ENCODE measurements at regions not wholly inside any gene's neighbourhood (a gene's known extent, or its start where the extent isn't known, plus 50 kb on each side); places are given as distances from the start of the nearest gene placed in this dataset.
A peak's percentile ranks its signal among the peaks of the same experiment; 100 is the strongest.
"Not testable (repeated sequence)": the region's sequence is repeated elsewhere in the genome, so short reads cannot be mapped to it uniquely, and the experiment has no call there.

DNA sequence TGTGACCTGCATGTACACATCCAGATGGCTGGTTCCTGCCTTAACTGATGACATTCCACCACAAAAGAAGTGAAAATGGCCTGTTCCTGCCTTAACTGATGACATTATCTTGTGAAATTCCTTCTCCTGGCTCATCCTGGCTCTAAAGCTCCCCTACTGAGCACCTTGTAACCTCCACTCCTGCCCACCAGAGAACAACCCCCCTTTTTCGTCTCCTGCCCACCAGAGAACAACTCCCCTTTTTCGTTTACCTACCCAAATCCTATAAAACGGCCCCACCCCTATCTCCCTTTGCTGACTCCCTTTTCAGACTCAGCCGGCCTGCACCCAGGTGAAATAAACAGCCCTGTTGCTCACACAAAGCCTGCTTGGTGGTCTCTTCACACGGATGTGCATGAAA is 212.2 kb downstream of the KITLG start:
- not testable (repeated sequence) for DNase-seq (ENCODE audit: low read depth)

DNA sequence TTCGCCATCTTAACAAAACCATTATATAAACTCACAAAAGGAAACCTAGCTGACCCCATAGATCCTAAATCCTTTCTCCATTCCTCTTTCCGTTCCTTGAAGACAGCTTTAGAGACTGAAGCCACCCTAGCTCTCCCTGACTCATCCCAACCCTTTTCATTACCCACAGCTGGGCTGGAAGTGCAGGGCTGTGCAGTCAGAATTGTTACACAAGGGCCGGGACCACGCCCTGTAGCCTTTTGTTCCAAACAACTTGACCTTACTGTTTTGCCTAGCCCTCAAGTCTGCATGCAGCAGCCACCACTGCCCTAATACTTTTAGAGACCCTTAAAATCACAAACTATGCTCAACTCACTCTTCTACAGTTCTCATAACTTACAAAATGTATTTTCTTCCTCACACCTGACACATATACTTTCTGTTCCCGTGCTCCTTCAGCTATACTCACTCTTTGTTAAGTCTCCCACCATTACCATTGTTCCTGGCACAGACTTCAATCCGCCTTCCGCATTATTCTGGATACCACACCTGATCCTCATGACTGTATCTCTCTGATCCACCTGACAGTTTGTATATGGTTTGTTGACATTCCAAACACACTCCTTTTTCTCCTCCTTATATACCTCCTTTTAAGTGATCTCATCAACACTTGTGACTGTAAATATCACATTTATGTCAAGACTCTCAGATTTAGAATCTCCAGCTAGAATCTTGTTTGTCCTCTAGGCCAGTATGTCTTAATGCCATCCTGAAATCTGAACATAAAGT is 208.7 kb downstream of the KITLG start:
- DNase-seq (ENCODE audit: low read depth): peak; percentile 71

DNA sequence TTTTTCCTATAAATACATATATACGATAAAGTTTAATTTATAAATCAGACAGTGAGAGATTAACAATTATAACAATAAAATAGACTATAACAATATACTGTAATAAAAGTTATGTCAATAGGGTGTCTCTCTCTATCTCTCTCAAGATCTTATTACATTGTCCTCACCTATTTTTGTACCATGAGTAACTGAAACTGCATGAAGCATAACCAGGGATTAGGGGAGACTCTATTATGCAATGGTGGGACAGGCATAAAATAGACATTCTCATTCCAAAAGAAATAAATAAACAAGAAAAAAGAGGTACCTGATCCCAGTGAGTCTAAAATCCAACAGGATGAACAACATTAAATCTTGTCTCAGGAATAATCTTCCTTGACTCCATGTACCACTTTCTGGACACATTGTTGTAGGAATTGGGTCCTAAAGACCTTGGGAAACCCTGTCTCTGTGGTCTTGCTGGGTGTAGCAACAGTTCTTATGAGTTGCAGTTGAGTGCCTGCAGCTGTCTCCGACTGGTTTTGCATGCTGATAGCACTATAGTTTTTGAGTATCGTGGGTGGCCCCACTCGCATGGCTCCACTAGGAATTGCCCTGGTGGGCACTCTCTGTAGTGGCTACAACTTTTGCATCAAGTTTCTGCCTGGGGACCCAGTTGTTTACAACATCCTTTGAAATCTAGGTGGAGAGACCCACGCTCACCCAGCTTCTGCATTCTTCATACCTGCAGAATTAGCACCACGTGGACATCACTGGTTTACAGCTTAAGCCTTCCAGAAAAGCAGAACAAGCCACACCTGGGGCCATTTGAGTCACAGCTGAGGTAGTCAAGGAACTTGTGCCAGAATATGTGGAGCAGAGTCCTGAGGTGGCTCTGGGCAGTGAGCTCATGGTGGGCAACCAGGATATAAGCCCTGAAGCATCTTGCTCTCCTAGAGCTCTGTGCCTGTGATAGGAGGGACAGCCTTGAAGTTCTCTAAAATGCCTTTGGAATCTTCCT is 204.7 kb downstream of the KITLG start:
- DNase-seq (ENCODE audit: low read depth): no peak

DNA sequence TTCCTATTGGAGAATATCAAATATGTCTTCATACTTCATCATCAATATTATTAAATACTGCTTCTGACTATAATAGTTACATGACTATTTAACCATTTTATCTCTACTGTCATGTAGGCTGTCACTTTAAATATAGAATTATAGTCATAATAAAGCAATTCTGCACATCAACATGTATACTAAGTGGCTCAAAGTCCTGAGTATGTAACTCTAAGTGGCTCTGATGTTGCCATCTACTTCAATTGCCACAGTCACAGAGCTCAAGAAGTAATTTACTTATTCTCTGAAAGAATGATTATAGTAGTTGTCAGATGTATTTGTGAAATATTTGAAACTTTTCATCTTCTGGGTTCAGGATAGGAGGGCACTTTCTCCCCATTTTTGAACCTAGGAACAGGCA is 202.3 kb downstream of the KITLG start:
- no peak for DNase-seq (ENCODE audit: low read depth)

DNA sequence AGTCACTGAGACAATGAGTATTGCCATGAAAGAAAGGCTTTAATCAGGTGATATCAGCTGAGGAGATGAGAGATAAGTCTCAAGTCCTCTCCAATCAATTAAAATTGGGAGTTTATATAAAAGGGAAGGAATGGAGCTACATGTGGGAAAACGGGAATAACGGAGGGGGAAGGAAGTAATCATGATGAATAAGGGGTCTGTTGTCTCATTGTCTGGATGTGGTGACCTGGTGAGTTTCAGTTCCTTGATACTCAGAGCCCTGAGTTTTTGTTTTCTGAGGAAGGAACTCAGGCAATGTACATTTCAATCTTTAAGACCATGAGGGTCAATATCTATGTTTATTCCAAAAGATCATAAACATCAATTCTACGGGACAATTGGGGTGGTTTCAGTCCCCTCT is 198.8 kb downstream of the KITLG start:
- DNase-seq (ENCODE audit: low read depth): no peak

DNA sequence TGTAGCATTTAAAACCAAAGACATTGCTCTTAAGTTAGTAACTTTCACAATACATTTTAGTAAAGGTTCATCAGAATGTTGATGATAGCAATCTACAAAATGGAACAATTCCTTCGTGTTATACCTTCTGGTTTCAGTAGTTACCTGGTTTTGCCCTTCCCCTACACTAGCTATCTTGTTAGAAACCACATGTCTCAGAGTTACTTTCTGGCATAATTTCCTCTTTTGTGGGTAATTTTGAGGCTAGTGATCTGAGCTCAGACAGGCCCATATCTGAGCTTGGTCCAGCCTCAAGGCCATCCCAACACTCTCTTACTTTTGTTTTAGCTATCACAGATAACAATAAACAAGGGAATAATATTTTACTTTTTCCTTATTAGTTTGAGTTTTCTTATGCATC is 196.9 kb downstream of the KITLG start:
- DNase-seq (ENCODE audit: low read depth): no peak

DNA sequence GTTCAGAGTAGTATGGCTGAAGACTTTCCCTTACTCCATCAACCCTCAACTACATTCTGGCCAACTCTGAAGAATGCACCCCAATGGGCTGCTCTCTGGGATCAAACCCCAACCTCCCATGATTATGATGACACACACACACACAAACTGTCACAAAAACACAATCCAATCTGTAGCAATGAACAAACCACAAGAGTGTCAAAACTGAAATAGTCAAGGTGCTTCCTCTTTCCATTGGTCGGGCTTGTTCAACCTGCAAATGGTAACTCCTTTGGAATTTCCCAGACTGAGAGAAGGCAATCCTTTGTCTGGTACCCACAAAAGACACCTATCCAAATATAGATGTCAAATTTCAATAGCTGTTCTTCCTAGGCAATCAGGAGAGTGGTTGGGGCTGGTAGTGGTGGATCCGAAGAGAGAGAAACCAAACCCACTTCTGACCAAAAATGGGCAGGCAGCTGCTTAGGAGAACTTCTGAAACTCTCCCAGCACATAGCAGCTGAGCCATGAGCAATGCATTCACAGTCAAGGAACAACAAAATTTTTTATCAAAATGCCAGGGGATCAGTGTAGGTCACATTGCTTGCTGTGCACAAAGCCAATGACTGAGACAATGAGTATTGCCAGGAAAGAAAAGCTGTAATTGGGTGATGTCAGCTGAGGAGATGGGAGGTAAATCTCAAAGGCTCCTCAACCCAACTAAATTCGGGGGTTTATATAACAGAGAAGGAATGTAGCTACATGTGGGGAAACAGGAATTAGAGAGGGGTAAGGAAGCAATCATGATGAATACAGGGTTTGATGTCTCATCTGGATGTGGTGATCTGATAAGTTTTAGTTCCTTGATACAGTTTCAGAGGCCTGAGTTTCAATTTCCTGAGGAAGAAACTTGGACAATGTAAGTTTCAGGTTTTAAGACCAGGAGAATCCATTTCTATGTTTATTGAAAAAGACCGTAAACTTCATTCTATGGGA is 191.4 kb downstream of the KITLG start:
- no peak for DNase-seq (ENCODE audit: low read depth)

DNA sequence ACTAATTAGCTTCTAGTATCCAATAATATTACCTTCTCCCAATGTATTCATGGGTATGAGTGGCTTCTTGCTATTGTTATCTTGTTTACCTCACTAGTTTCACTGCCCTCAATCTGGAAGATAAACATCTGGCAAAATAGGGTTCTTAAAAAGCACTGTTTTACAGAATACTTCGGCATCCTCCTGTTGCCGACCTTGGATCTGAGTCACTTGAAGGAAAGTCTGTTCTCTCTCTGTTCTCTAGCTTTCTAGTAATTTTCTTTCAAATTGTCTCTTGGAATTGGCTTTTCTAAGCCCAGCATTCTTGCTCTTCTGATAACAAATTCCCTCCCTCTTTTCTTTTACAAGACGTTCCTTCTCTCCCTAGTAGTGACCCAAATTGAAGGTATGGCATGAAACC is 189.5 kb downstream of the KITLG start:
- no peak for DNase-seq (ENCODE audit: low read depth)

DNA sequence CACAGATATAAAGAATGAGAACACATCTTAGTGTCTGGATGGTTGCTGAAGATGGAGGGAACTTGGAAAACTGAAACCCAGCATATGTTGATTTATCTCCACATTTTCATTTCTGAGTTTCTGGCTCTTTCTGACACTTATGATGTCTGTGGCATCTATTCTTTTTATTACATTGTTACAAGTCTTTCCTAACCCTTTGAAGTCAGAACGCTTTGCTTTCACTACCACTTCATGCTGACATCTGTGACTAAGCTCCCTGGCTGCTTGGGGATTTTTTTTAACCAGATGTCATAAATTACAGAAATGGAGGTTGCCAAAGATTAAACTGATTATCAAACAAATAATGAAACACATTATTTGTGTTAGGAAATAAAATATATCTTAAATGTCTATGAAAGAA is 188.7 kb downstream of the KITLG start:
- peak; percentile 85 for DNase-seq (ENCODE audit: low read depth)

DNA sequence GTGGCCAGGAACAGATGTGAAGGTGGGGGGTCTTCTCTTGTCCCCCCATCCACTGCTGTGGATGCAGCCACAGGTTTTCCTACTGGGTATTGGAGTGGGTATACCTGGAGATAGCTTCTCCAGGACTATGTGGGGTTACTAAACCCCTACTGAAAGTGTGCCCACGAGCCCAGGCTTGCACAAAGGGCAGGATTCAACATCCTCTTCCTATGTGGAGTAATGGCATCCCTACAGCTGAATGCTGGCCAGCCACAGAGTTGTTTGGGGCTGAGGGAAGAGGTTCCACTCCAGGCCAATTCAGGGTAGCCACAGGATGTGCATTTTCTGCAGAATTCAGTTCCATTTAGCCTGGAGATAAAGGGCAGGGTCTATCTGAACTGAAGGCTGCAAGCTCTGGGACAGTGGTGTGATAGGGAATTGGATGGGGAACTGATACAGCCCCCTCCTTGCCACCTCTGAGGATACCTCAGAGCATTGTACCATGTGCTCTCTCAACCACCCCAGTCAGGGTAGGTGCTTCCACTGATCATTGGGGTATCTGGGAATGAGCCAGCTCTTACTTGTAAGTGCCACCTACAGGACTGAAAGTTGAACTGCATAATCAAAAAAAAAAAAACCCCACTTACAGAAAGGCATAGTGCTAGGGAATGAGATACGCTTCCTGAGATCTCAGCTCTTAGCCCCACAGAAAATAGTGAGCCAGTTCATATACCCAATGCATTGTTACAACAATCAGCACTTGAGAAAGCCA is 187.1 kb downstream of the KITLG start:
- peak; percentile 66 for DNase-seq (ENCODE audit: low read depth)

DNA sequence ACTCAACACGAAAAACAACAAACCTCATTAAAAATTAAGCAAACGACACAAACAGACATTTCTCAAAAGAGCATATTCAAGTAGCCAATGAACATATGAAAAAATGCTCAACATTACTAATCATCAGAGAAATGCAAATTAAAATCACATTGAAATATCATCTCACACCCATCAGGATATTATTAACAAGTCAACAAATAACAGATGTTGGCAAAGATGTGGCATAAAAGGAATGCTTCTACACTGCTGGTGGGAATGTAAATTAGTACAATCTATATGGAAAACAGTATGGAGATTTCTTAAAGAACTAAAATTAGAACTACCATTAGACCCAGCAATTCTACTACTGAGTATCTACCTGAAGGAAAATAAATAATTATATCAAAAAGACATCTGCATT is 182.2 kb downstream of the KITLG start:
- DNase-seq (ENCODE audit: low read depth): no peak

DNA sequence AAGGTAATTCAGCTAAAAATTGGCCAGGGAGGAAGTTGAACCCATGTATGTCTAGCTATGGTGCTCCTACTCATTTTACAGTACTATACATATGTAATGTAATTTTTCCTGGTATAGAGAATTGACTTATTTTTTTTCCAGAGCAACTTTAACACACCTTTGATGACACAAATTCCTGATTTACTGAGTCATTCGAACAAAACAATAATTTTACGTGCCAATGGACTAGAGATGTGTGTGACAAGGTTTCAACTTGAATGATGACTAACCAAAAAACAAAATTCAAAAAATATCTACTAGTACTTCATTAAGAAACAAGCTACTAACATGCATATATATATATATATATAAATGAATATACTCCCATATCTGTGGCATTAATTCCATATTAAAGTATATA is 180.5 kb downstream of the KITLG start:
- no peak for DNase-seq (ENCODE audit: low read depth)

DNA sequence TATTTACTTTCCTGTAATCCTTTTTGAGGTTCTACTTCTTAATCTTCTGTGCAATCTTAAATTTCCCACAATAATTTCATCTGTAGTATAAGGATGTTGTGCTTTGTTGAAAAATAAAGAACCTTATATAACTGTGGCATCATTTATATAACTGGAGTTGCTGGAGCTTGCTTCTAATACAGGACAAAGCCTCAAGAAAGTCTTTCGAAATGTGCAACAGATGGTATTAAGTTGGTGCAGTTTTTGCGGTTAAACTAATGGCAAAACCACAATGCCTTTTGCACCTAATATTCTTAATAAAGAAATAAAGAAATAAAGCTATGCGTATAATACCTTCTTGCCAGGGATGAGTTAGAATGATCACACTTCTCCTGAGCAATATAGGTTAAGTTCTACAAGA is 180.0 kb downstream of the KITLG start:
- DNase-seq (ENCODE audit: low read depth): no peak

DNA sequence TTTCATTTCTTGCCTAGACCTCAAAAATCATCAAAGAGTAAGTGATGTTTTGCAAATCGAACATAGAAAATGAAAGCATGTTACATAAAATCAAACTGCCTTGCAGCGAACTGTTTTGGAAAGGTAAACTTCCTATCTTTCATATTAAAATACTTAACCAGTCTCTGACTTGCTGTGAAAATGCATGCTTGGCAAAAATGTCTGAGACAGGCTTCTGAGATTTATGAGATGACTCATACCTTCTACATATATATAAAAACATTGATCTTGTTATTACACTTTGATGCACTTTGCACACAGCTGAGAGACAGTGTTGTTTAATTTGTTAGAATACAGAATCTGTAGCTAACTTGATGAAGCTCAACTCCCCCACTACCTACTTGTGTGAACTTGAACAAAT is 179.1 kb downstream of the KITLG start:
- no peak for DNase-seq (ENCODE audit: low read depth)

DNA sequence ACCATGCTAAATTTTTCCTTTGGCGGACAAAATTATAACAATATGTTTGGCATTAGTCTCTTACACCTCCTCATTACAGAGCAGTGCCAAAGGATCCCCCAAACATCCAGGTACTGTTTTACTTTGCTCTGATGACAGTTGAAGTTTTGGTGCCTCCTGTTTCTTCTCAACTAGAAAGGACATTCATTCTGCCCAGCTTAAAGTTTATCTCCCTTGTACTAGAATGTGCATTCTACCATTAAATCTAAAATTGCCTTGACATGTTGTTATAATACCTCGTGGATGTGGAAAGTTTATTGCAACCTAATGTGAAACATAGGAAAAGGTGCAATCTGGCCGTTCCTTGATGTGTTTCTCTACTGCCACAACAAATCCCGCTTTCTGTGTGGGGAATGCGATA is 173.4 kb downstream of the KITLG start:
- no peak for DNase-seq (ENCODE audit: low read depth)

DNA sequence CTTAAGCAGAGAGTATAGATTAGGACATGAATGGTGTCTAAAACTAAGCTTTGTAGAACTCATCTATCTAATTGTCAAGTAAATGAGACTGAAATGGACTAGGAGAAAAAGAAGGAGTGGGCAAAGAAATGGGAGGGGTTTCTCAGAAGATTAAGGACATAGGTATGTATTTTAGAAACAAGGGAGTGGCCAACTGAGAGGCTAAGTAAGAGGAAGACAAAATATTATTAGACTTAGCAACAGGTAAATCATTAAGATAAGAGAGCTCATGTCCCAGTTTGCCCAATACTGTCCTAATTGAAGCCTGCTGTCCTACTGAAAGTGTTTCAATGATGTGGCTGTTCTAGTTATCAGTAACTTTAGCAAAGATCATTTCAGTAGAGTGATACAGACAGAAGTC is 171.4 kb downstream of the KITLG start:
- DNase-seq (ENCODE audit: low read depth): no peak

DNA sequence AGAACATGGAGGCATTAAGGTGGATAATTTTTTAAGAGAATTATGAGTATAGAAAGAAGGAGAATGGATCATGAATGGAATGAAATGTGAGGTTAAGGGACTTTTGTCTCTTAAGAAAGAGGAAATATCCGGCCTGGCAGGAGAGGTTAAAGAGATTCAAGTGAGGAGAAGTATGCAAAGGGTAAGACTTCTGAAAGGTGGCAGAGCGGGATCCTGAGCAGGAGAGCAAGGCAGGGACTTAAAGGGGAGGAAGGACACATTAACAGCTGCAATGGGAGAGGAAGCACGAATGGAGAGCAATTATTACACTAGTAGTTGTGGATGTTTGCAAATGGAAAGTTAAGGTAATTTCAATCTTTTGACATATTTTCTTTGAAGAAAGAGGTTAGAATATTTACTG is 171.0 kb downstream of the KITLG start:
- no peak for DNase-seq (ENCODE audit: low read depth)

DNA sequence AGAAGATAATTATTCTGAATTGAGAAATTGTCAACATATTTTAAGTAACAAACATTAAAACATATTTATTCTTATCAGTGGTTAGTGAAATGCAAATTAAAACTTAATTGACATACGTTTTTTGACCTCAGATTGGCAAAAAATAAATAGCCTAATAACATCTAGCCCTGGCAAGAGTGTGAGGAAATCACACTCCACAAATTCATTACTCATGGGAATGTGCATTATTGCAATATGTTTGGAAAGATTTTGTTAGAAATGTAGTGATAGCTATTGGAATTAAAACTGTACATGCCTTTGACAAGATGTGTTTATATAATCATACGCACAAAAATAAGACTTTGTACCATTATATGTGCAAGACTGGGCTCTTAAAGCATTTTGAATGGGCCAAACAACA is 168.6 kb downstream of the KITLG start:
- no peak for DNase-seq (ENCODE audit: low read depth)

DNA sequence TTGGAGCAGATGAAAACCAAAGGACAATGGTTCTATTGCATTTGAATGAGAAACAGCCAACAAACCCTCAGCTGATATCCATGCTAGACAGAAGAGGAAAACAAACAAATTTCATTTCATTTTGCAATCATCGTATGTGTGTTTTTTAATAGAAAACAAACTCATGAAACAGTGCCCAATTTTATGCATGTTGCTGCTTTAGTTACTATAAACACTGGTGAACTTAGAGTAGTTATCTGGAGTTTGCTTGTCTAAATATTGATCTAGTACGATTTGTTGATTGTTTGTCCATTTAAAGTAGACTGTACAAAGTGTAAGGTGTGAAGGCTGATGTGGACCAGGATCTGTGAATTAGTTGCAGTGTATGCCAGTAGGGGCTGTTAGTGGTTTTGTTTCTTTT is 166.6 kb downstream of the KITLG start:
- DNase-seq (ENCODE audit: low read depth): no peak

DNA sequence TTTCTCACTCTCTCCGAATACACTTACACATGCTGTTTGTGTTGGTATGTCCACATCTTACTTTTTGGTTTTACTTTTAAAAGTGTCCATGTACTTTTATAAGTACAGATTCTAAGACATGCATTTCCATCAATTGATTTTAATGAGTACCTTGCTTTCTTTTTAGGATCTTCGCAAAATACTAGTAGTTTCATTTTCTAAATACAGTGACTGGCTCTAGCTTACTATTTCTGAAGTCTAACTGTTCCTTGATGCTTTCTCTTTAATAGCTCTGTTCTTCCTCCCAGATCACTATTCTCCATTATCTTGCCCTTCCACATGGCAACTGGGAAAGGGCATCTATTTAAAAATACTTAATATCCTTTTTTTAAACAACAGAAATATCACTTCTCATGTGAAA is 164.1 kb downstream of the KITLG start:
- no peak for DNase-seq (ENCODE audit: low read depth)

DNA sequence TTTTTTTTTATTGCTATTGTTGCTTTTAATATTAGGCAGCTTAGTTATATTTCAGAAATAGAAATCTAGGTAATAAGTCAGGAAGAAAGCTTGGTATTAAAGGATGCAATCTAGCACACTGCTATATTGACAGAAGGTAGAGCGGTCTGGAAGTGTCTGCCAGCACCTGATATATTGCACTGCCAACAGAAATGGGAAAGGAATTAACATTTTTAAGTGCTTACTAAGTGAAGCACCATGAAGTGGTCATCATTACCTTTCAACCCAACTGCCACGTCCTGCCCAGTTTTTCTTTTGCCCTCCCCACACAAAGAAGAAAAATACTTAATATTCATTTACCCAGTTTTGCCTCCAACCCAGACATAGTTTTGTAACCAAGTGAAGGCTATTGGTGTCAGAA is 163.5 kb downstream of the KITLG start:
- DNase-seq (ENCODE audit: low read depth): peak; percentile 19
